ENCODE measurements at regions not wholly inside any gene's neighbourhood (a gene's known extent, or its start where the extent isn't known, plus 50 kb on each side); places are given as distances from the start of the nearest gene placed in this dataset.
"Not testable (repeated sequence)": the region's sequence is repeated elsewhere in the genome, so short reads cannot be mapped to it uniquely, and the experiment has no call there.

DNA sequence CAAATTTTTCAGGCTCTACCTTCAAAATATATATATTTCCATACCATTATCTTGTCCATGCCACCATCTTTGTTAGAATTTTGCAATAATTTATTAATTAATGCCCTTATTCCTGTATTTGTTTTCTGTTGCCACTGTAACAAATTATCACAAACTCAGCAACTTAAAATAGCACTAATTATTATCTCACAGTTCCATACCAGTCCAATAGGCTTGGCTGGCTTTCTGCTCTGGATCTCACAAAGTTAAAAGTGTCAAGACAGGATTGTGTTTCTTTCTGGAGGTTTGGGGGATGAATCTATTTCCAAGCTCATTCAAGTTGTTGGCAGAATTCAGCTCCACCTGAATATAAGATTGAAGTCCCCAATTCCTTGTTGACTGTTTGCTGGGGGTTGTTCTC, 58.6 kb upstream of the SLC38A4 start:
- DNase-seq (ENCODE audit: low spot score): no peak

DNA sequence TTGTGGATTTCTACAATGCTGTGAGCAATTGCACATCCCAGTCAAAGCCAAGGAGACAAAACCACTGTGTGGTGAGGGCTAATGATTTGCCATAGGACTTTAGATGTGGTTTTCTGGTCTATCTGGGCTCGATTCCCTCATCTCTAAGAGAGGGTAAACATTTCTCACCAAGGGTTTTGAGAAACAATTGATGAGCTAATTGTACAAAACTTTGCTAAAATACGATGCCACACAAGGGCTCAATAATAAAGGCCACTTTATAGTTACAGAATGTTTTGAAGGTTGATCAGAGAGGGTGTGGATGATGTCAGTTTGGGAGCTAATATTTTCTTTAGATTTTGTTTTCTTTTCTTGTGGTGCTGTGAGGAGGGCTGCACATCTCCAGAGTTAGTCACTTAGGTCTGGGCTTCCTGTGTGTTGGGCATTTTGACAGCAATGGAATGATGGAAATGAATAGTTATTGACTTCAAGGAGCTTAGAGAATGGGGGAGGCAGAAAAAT, 60.8 kb upstream of the SLC38A4 start:
- no peak for DNase-seq (ENCODE audit: low spot score)

DNA sequence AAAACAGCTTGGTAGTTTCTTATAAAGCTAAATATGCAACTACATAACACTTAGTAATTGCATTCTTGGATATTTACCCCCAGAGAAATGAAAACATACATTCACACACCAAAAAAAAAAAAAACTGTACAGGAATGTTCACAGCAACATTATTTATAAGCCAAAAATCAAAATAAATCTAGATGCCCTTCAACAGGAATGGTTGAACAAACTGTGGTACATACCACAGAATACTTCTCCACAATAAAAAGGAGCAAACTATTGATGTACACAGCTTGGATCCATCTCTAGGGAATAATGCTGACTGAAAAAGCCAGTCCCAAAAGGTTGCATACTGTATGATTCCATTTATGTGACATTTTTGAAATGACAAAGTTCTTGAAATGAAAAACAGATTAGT, 62.1 kb upstream of the SLC38A4 start:
- DNase-seq (ENCODE audit: low spot score): no peak

DNA sequence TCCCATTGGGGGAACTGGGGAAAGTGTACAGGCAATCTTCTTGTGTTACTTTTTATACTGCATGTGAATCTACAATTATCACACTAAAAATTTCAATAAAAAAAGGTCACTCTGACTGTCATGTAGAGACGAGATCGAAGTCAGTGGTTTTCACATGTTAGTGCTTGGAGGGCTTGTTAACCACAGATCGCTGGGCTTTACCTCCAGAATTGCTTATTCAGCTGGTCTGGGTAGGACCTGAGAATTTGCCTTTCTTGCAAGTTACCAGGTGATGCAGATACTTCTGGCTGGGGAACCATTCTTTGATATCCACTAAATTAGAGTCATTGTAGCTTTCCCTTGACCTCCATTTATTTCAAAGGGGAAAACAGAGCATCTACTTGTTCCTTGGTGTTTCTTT, 62.8 kb upstream of the SLC38A4 start:
- DNase-seq (ENCODE audit: low spot score): no peak

DNA sequence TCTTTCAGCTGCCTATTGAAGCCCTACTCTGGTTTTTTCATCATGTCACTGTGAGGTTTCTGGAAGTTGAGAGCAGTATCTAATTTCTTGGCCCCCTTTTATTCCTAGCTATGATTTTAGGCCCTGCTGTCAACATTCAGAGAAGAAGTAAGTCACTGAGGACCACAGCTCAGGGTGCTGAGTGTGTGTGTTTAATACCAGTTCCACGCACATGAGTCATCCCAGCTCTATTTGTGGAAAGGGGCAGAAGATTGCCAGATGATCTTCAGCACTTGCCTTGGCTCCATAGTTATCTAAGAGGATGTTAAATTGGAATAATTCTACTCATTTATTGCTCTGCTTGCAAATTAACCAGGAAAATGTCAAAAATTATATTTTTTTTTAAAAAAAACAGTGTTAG, 65.5 kb upstream of the SLC38A4 start:
- DNase-seq (ENCODE audit: low spot score): peak; percentile 22

DNA sequence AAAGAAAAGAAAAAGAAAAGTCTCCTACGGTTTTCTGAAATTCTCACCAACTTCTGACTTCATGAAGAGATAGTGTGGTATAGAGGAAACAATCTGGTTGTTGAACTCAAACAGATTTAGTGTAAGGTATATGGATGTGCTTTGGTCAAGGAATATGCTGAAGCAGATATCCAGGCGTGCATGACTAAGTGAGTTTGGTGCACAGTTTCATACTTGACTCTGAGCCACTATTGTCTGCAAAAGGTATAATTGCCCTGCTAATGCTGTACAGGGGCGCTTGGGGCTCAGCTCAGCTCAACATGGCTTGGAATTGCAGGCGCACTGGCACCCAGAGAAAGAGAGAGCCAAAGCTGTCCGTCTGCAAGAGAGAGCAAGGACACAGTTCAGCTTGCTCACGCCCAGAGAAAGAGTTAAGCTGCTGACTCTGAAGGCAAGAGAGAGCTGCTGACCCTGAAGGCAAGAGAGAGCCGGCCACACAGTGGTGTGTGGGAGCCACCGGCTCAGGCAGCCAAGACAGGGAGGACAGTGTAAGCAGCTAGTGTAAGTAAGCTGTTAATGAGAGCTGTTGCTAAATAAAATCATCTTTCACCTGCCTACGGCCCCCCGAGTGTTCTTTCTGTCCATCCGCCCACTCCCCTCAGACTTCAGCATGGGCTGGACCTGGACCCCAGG, 66.4 kb upstream of the SLC38A4 start:
- no peak for DNase-seq (ENCODE audit: low spot score)

DNA sequence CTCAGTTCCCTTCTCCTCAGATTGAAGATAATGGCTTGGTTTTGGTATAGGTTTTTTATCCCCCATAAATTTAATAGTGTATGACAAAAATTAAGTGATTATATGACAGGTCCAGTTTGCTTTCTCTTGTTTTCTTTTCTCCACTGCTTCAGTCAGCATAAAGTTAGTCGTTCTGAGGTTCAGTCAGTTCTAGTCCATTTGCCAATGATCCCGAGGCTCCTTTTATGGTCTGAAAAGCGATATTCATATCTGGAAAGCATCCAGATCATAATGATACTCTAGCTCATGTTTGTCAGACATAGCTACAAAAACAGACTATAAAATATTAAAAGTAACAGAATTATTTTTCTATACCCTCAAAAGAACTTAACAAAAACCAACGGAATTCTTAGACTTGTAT, 67.1 kb upstream of the SLC38A4 start:
- DNase-seq (ENCODE audit: low spot score): peak; percentile 35

DNA sequence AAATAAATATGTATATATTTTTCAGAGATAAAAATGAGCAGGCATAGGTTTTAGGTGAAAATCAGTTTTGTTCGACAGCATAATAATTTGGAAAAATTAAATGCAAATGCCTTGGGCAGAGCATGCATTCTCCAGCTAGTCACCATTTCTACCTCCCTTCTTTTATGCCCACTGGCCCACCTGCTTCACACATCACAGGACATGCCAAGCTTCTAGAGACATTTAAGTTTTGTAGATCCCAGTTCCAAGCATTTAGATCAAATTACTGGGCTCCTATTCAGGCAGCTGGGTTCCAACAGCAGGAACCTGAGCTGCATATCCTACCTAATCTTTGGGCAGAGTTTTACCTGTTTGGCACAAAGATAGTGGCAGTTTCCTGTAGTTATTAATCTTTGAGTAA, 67.6 kb upstream of the SLC38A4 start:
- no peak for DNase-seq (ENCODE audit: low spot score)

DNA sequence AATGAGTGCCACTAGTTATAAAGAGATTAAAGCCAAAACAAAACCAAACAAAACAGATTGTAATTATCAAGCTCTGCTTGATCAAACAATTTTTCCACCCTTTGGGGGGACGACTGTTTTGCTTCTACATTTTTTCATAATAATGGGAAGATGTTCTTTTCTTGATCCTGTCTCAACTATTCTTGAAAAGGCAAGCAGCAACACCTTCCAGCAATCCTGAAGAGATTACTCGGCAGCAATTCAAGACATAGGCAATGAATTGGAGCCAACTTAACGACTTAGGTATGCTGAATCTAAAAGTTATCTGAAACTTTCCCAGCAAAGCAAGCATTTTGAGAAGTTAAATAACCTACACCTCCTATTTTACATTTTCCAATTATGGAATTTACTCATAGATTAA, 69.9 kb upstream of the SLC38A4 start:
- DNase-seq (ENCODE audit: low spot score): no peak

DNA sequence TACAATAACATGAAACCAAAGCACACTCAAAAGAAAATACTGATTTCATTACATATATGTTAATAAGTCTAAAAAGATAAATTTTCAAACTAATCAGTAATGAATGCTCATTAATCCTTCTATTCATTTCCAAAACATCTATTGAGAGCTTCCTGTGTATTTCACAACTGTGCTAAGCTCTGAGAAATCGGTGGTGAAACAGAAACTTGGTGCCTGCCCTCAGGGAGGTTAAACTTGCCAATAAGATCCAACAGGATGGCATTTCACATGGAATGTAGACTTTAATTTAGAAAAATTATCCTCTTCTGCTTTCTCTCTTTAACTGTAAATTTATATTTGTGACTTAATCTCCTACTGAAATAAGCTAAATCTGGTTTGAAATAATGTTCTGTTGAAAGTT, 70.9 kb upstream of the SLC38A4 start:
- no peak for DNase-seq (ENCODE audit: low spot score)

DNA sequence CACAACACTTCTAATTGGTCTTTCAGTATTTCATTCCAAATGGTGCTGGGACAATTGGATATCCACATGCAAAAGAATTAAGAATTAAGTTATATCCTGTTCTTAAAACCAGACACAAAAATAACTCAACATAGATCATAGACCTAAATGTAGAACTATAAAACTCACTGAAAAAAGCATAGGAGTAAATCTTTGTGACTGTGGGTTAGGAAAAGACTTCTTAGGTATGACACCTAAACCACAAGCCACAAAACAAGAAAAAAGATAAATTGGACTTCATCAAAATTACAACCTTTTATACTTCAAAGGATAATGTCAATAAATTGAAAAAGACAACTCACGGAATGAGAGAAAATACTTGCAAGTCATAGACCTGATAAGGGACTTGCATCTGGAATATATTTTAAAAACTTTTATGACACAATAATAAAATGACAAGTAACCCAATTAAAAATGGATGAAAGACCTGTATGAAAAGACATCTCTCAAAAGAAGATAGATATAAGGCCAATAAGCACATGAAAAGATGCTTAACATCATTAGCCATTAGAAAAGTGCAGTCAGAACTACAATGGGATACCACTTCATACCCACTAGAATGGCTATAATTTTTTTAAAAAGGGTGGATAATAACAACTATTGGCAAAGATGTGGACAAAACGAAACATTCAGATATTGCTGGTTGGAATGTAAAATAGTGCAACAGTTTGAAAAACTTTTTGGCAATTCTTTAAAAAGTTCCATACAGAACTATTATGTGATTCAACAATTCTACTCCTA, 72.5 kb upstream of the SLC38A4 start:
- DNase-seq (ENCODE audit: low spot score): no peak

DNA sequence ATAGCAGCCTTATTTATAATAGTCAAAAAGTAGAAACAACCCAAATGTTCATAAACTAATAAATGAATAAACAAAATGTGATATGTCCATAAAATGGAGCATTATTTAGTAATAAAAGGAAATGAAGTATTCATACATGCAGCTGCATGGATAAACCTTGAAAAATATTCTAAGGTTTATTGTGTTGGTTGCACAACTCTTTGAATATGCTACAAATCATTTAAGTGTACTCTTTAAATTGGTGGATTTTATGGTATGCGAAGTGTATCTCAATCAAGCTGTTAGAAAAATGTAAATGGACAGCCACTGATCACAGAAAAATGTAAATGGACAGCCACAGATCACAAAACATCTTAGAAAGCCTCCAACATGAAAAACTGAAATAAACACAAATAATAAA, 73.2 kb upstream of the SLC38A4 start:
- DNase-seq (ENCODE audit: low spot score): no peak

DNA sequence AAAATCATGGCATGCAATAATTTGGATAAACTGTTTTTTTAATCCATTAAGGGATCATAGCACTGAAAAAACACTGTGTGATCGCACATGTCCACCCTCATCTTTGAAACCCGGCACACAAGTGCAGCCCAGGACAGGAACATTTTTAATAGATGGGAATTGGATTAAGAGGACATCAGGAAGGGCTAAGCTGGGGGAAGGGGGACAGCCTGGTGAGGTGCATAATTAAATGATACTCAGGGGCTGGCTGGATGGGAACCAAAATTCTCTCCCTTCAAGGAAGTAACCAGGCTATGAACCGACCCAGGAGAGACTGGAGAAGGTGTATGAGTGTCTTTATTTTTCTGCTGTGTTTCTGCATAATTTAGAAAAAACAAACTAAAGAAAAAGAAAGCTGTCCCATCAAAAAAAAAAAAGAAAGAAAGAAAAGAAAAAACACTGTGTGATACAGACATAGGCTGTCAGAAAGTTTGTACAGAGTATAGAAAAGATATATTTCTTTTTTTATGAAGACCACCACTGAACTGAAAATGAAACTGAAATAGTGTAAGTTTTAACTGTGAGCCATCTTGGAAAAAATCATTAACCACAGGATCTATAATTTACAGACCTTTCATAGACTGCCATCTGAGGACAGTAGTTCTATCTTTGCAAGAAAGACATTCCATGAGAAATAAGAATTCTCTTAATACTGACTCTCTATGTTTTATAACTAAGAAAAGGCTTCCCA, 75.1 kb upstream of the SLC38A4 start:
- no peak for DNase-seq (ENCODE audit: low spot score)

DNA sequence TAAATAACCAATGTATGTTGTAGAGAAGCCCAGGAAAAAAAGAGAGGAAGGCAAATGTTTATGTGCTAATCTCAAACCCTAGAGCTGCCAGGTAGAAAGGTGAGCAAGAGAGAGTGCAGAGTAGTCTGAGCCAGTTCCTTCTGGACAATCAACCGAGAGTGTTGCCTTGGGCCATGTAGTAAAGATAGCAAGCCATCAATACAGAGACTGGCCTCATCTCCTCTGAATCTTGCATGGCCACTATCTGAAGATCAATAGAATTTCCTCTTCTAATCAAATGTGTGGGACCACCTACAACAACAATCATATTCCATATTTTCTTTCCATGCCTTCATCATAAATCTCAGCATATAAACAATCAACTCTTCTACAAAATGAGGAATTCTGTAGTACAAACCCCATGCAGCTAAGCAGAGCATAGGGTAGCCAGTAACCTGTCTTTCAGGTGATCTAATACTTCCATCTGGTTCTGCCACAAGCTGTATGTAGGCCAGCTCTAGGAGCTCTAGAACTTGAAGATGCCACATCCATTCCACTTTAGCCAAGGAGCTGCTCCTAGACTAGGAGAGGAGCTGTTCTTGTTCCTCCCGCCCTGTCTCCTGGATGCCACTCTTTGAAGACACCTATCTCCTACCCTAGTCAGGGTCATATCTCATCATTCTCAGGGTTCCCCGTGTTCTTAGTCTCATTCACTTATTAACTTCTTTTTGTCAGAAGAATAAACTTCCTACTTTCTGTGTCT, 75.8 kb upstream of the SLC38A4 start:
- DNase-seq (ENCODE audit: low spot score): no peak

DNA sequence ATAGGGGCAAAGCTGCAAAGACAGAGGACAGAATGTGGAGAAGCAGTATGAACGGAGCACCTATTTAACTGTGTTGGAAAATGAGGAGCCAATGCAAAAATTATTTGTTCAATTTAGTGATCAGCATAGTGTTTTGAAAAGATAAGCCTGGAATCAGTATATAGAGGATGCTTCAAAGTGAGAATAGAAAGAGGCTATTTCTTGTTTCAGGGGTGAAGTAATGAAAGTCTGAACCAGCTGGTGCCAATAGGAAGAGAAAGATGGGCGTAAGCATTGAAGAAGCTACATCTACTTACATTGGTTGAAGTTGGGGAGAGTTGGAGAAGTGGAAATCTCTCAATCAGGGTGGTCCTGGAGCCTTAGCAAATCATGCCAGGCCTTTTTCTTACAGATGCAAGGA, 77.3 kb upstream of the SLC38A4 start:
- DNase-seq (ENCODE audit: low spot score): no peak

DNA sequence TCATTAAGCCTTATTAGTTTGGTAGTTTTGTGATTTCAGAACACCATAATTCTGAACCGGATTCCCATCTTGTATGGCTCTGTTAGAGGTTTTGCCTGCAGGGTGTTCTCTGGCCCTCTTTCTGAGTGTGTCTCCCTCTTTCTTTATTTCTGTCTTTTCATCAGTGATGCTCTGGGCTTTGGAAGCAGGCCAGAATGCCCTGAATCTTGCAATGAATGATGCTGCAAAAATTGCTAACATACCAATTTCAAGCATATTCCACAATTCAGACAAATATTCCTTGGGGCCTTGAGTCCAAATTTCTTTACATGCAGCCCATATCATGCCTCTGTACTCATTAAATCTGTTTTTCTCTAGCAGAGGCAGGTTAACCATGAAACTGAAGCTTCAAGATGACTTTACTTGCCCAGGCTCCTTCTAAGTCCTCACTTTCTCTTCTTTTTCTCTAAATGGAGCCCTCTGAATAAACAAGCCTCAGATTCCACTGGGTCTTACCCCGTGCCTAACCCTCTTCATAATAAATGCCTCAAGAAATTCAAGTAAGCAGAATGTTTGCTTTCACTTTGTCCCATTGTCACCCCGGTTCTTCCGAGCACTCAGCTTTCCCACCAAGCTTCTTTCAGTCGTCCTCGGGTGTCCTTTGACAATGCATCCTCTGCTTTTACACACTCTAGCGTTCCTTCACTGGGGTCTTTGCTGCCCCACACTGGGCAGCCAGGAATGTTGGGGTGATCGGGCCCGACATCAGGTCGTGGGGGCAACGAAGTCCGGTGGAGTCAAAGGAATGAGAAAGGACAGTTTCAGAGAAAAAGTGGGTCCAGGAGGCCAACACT, 78.8 kb upstream of the SLC38A4 start:
- no peak for DNase-seq (ENCODE audit: low spot score)

DNA sequence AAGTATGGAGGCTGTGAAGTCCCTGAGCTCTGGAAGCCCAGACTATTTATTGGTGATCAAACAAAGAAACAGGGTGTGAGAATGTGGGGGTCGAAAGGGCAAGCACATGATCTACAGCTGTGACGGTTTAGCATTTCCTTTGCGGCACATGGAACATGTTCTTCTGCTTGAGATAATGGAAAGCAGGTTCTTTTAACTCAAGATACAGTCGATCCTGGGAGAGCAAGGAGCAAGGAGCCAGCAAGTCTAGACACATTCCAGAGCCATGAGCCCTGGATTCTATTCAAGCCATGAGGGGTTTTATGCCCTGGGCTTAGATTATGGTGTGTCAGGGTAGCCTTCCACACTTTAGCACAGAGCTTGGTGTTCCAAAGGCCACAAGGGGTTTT, 79.4 kb upstream of the SLC38A4 start:
- not testable (repeated sequence) for DNase-seq (ENCODE audit: low spot score)

DNA sequence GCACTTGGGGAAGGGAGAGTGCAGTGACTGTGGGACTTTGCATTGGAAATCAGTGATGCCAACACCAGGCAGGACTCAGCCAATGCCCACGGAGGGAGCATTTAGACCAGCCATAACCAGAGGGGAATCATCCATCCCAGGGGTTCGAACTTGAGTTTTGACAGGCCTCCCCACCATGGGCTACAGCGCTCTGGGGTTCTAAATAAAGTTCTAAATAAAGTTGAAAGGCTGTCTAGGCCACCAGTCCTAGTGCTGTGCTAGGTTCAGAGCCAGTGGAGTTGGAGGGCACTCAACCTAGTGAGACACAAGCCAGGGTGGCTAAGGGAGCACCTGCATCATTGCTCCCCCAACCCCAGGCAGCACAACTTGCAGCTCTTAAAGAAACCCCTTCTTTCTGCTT, 82.0 kb upstream of the SLC38A4 start:
- DNase-seq (ENCODE audit: low spot score): no peak

DNA sequence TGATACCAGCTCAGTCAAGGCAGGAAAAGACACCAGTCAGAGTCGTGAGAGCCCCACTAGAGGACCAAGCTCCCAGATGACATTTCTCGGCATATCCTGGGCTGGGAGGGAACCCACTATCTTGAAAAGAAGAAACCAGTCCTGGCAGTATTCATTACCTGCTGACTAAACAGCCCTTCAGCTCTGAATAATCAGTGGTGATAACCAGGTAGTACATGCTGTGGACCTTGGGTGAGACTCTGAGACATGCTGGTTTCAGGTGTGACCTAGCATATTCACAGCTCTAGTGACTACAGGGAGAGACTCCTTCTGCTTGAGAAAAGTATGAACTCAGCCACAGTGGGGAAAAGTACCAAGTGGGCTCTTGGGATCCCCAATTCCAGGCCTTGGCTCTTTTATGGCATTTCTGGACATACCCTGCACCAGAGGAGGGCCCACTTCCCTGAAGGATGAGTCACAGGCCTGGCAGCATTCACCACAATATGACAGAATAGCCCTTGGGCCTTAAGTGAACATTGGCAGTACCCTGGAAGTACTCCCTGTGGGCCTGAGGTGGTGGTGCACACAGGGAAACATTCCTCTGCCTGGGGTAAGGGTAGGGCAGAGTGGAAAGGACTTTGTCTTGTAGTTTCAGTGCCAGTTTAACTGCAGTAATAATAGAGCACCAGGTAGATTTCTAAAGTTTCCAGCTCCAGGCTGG, 82.6 kb upstream of the SLC38A4 start:
- DNase-seq (ENCODE audit: low spot score): no peak

DNA sequence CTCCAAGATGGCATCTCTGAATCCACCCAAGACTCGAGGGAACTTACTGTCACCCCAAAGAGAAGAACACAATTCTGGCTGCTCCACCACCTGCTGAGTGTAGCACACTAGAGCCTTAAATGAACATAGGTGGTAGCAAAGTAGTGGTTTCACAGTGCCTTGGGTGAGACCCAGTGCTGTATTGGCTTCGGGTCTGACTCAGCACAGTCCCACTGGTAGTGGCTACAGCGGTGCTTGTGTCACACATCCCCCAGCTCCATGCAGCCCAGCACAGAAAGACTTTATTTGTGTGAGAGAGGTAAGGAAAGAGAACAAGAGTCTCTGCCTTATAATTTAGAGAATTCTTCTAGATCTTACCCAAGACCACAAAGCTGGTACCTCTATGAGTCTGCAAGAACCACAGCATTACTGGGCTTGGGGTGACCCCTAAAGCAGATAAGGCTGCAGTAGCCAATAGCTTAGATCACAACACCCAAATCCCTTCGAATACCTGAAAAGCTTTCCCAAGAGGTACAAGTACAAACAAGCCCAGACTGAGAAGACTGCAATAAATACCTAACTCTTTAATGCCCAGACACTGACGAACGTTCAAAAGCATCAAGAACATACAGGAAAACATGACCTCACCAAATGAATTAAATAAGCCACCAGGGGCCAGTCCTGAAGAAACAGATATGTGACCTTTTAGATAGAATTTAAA, 83.3 kb upstream of the SLC38A4 start:
- DNase-seq (ENCODE audit: low spot score): no peak
